GM21737 (cell line): ENCODE measurements at regions not wholly inside any gene's neighbourhood (a gene's known extent, or its start where the extent isn't known, plus 50 kb on each side); places are given as distances from the start of the nearest gene placed in this dataset.

Experiments
- ATAC-seq: cut with Tn5 transposase; IDR thresholded peaks from one replicate; pipeline ENCODE4 v1.9.1; 2021; ENCODE audit warnings: mild to moderate bottlenecking, moderate library complexity; ENCODE audit not compliant: unreplicated experiment

DNA sequence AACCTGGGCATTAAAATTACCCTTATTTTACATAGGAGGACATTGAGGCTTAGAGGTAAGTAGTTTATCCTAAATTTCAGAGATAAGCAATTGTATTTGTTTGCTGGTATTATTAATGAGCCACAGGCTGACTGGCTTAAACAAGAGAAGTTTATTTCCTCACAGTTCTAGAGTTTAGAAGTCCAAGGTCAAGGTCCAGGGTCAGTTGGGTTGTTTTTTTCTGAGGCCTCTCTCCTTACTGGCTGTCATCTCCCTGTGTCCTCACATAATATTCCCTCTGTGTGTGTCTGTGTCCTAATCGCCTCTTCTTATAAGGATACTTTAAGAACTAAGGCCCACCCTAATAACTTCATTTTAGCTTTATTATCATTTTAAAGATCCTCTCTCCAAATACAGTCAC is 294.9 kb upstream of the ATP5MC3 start:
- ATAC-seq = no peak

- no peak for ATAC-seq
These were observed 293.6 kb upstream of the ATP5MC3 start for GRCh38 chr2:175475130-175475529.

GRCh38 chr2:175468431-175469098 is 287.1 kb upstream of the ATP5MC3 start:
- ATAC-seq = no peak

- ATAC-seq = no peak
These were observed 283.6 kb upstream of the ATP5MC3 start for GRCh38 chr2:175465101-175465500.

DNA sequence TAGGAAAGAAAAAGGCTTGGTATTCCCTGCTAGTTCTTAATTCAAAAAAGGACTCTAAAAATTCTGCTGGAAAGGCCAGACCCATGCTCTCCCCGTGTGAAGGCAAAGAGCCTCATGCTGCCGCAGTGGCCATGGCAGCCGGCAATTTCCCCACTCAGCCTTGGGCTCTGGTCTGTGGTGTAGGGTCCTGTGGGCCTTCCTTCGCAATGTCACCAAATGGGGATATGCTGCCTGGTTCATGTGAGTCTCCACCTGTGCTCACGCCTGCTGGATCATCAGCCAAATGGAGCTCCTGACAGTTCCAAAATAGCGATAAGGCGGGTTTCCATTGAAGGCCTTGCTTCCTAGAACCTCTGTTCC is 282.8 kb upstream of the ATP5MC3 start:
- no peak for ATAC-seq

DNA sequence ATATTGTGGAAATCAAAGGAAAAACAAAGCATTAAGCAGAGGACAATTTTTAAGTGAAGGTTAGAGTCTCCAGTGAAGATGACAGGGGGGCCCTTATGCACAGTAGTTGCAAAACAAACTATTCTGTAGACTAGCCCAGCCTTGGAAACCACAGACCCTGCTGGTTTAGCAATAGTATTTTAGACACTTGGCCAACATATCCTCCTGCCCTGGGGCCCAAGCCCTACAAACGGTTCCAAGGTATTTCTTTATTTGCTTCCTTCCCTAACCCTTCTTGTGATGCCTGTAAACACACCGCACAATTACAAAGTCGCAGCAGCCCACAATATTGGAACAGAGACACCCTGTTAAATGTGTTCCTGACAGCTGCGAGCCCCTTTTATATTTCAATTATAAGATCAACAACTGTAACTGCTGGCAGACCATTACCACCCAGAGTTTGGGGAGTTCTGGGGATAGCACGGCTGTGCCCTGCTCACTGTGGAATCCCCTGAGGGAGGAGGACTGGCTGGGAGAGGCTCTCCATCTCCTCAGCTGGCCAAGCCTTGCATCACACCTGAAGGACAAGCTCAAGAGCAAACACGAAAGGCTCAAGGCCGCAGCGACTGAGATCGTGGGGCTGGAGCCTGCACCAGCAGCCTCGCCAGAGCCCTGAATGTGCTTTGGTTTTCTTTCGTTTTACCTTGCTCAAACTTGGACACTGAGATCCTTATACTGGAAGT is 282.2 kb upstream of the ATP5MC3 start:
- no peak for ATAC-seq

DNA sequence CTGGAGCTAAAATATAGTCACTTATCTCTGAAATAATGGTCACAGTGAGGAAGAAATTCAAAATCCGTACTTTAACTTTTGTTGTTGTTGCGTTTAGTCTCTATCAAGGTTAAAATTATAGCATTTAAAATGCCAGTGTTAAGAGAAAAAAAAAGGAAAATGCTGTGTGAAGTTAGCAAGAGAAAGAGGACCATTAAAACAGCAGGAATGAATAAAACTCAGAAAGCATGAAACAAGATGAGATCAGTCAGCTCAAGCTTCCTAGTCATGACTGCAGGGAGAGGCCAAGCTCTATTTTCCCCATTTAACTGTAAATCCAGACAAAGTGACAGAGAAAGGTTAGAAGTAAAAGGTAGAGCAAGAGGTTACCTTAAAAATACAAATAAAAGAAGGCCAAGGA is 281.7 kb upstream of the ATP5MC3 start:
- ATAC-seq = no peak

DNA sequence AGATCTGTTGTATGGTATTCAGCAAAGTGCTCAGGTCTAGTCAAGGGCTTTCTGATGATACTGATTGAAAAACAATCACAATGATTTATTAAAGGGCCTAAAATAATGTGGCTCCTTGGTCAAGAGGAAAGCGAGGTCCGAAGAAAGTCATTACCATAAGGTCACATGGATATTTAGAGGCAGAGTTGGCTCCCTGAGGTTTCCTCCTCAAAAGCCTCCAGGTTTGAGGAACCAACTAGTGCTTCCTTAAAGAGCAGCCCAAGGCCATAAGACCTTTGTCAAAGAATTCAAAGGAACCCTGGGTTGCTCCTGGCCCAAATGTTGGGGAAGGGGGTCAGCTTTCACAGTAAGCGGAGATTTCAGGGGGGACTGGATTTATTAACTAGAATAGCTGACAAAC is 280.7 kb upstream of the ATP5MC3 start:
- ATAC-seq = no peak

GRCh38 chr2:175461839-175462238 is 280.3 kb upstream of the ATP5MC3 start:
- no peak for ATAC-seq

GRCh38 chr2:175457895-175458448 is 276.5 kb upstream of the ATP5MC3 start:
- no peak for ATAC-seq

DNA sequence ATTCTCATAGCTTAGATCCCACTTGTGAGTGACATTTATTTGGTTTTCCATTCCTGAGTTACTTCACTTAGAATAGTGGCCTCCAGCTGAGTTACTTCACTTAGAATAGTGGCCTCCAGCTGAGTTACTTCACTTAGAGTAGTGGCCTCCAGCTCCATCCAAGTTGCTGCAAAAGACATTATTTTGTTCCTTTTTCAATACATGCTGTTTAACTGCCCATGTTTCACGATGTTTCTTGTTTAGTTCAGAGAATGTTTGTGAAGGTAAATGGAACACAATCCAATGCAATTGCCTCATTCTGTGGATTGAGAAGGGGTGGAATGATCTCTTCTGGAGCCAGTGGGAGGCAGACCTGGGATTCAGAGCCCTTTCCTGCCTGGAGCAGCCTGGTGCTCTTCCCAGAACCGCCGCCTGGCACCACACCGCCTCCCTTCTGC is 273.5 kb upstream of the ATP5MC3 start:
- ATAC-seq = no peak

DNA sequence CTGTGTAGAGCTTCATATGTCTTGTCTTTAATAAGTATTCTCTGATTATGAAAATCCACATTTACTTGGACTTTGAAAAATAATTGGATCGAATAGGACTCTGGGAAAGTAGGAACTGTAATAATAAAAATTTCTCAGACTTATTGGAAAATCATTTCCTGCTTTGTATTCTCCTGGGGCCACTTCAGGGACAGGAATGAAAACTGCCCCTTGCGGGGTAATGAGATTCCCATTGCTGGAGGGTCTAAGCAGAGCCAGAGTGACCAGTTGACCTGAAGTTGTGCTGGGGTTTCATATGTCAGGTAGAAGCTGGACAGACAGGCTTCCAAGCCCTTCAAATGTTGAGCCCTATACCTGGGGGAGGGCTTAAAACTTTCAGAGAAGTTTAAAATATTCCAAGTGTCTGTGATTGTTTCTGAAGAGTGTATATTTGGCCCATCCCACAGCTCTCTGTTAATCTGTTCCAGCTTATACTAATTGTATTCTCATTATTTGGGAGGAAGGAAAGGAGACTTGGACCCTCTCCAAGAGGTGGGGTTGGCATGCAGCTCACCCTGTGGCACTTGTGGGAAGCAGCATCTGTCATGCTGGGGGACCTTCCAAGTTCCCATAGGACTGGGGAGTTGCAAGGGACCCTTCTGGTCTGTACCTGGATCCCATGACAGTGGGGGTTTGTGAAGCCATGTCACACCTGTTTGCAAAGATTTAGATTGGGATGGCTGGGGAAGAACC is 268.7 kb upstream of the ATP5MC3 start:
- ATAC-seq = no peak

GRCh38 chr2:175449616-175450015 is 268.1 kb upstream of the ATP5MC3 start:
- no peak for ATAC-seq

- ATAC-seq = no peak
These were observed 264.7 kb upstream of the ATP5MC3 start for GRCh38 chr2:175446201-175446600.

- ATAC-seq = no peak
These were observed 263.8 kb upstream of the ATP5MC3 start for GRCh38 chr2:175445281-175445680.

DNA sequence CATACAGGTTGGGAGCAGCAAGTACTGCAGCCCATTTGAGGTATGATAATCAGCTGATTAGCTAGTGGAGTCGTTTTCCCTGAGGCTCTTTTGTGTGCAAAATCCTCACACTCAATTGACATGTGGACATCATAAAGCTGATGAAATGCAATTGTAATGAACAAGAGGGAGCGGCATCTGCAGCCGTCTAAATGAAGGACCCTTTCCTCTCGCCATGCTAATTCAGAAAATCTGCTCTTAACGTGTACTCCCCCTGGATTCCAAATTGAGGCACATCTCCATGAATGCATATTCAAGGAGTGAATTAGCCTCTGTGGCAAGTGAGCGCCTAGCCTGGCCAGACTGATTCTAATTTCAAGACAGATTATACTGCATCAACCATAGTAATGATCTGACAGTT is 260.9 kb upstream of the ATP5MC3 start:
- ATAC-seq = no peak

GRCh38 chr2:175441181-175441761 is 259.8 kb upstream of the ATP5MC3 start:
- no peak for ATAC-seq

GRCh38 chr2:175439416-175439815 is 257.9 kb upstream of the ATP5MC3 start:
- no peak for ATAC-seq

DNA sequence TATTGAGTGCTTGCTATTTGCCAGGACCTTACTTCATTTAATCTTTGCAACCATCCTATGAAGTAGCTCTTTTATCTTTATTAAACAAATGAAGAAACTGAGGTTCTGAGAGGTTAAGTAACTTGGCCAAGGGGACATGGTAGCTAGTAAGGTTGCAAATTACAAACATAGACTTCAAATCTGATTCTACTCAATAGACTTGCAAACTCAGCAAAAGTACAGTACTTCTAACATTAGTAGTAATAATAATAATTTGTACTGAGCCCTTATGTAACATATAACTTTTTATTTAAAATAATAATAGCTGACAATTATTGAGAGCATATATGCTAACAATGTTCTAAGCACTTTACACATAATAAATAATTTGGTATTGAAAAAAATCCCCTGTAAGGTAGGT is 255.7 kb upstream of the ATP5MC3 start:
- ATAC-seq = no peak

DNA sequence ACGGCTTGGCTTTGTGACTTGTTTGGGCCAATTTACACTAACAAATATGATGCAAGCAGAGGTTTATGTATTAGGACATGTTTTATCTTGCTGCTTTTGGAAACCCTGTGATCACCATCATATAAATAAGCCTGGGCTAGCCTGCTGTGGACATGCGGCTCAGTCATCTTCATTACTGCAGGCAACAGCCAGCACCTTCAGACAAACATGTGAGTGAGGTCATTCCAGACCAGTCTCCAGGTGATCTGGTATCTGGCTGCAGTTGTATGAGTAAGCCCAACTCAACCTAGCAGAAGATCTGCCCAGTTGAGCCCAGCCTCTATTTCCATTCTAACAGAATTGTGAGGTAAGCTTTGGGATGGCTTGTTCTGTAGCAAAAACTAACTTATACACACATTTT is 254.6 kb upstream of the ATP5MC3 start:
- ATAC-seq = no peak

DNA sequence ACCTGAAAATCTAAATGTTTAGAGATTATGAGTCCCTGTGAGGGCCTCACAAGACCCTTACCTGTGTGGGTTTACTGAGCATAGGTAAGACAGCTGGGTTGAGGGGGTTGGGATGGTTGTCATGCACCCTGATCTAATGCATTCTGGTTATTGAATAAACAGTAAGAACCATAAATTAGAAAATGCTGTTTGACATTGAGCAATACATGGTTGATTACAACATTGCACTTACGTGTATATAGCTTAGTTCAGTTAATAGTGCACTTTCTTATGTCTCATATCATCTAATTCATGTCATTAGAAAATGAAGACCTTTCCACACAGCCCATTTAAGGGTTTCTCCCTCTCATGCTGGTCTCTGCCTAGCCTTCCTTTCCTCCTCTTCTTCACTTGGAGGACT is 253.5 kb upstream of the ATP5MC3 start:
- no peak for ATAC-seq
